Type B pancreatic cell (in vitro differentiated cells): ENCODE measurements at regions not wholly inside any gene's neighbourhood (a gene's known extent, or its start where the extent isn't known, plus 50 kb on each side); places are given as distances from the start of the nearest gene placed in this dataset.
"Not testable (repeated sequence)": the region's sequence is repeated elsewhere in the genome, so short reads cannot be mapped to it uniquely, and the experiment has no call there.

Source experiments
- DNase-seq: peaks from one replicate; pipeline ENCODE4 v3.0.0; 2021; ENCODE audit warnings: mixed read lengths; ENCODE audit not compliant: unreplicated experiment; ENCODE audit errors: extremely low spot score
- H3K27ac Mint-ChIP-seq: 2 replicates; pipeline ENCODE4 v1.8.0; 2021; ENCODE audit warnings: mild to moderate bottlenecking, mixed read lengths
- H3K27me3 Mint-ChIP-seq: 2 replicates; pipeline ENCODE4 v1.8.0; 2021; ENCODE audit warnings: mixed read lengths
- H3K36me3 Mint-ChIP-seq: 2 replicates; pipeline ENCODE4 v1.8.0; 2021; ENCODE audit warnings: mixed read lengths
- H3K4me1 Mint-ChIP-seq: one replicate; pipeline ENCODE4 v1.8.0; 2021; ENCODE audit warnings: mixed read lengths; ENCODE audit not compliant: unreplicated experiment
- H3K4me3 Mint-ChIP-seq: 2 replicates; pipeline ENCODE4 v1.8.0; 2021; ENCODE audit warnings: mild to moderate bottlenecking, mixed read lengths
- H3K9me3 Mint-ChIP-seq: 2 replicates; pipeline ENCODE4 v1.8.0; 2021; ENCODE audit warnings: mixed read lengths
- CTCF ChIP-seq: fragments of 200-600 bp; sonication (generic); conservative IDR thresholded peaks from 2 replicates; pipeline ENCODE4 v1.5.0; 2021; ENCODE audit warnings: antibody characterized with exemption, mild to moderate bottlenecking

- Mint-ChIP-seq H3K36me3 (no peaks in the 10 kb centered on the region), H3K27ac (no peak overlapping the region), H3K4me1 (no peaks in the 10 kb centered on the region), H3K27me3 (peaks cover 5% of the 10 kb centered on the region), H3K9me3 (peaks cover 12% of the 10 kb centered on the region), H3K4me3 (no peak overlapping the region)
- TF ChIP-seq CTCF: no peak
- no peak for DNase-seq
Observed at GRCh38 chr2:44063033-44063432, 67.2 kb upstream of the LRPPRC start.

GRCh38 chr2:44064281-44064680 lies 68.5 kb upstream of the LRPPRC start:
- not testable (repeated sequence) for H3K27me3 Mint-ChIP-seq, DNase-seq, H3K4me3 Mint-ChIP-seq, H3K36me3 Mint-ChIP-seq, H3K4me1 Mint-ChIP-seq, H3K27ac Mint-ChIP-seq
- H3K9me3 Mint-ChIP-seq: peaks cover 16% of the 10 kb centered on the region

GRCh38 chr2:44067012-44067790 lies 71.4 kb upstream of the LRPPRC start:
- not testable (repeated sequence) for H3K4me1 Mint-ChIP-seq, H3K36me3 Mint-ChIP-seq, DNase-seq, H3K27me3 Mint-ChIP-seq, H3K27ac Mint-ChIP-seq, H3K4me3 Mint-ChIP-seq
- peaks cover 10% of the 10 kb centered on the region for H3K9me3 Mint-ChIP-seq

- H3K4me3 Mint-ChIP-seq: not testable (repeated sequence)
Observed at GRCh38 chr2:44067791-44068181, 72.0 kb upstream of the LRPPRC start.

GRCh38 chr2:44071454-44072046 lies 75.8 kb upstream of the LRPPRC start:
- no peak for DNase-seq
- Mint-ChIP-seq H3K36me3 (no peaks in the 10 kb centered on the region), H3K9me3 (peaks cover 4% of the 10 kb centered on the region), H3K4me1 (no peaks in the 10 kb centered on the region), H3K4me3 (no peak overlapping the region), H3K27ac (no peak overlapping the region), H3K27me3 (no peaks in the 10 kb centered on the region)
- no peak for TF ChIP-seq CTCF

More at GRCh38 chr2:44067791-44068181, 72.0 kb upstream of the LRPPRC start:
- H3K27me3 Mint-ChIP-seq, DNase-seq, H3K9me3 Mint-ChIP-seq, H3K4me1 Mint-ChIP-seq, H3K27ac Mint-ChIP-seq, H3K36me3 Mint-ChIP-seq: not testable (repeated sequence)

- not testable (repeated sequence) for H3K9me3 Mint-ChIP-seq, H3K27me3 Mint-ChIP-seq
Observed at GRCh38 chr2:44073667-44074066, 77.9 kb upstream of the LRPPRC start.

GRCh38 chr2:44074795-44075194 lies 79.0 kb upstream of the LRPPRC start:
- H3K27ac Mint-ChIP-seq, H3K4me3 Mint-ChIP-seq, H3K4me1 Mint-ChIP-seq, H3K9me3 Mint-ChIP-seq, H3K36me3 Mint-ChIP-seq, DNase-seq, H3K27me3 Mint-ChIP-seq: not testable (repeated sequence)

More at GRCh38 chr2:44073667-44074066, 77.9 kb upstream of the LRPPRC start:
- not testable (repeated sequence) for H3K36me3 Mint-ChIP-seq, H3K27ac Mint-ChIP-seq, H3K4me3 Mint-ChIP-seq, DNase-seq, H3K4me1 Mint-ChIP-seq

GRCh38 chr2:44075541-44075940 lies 79.8 kb upstream of the LRPPRC start:
- no peak for TF ChIP-seq CTCF
- DNase-seq: no peak
- Mint-ChIP-seq H3K36me3 (no peaks in the 10 kb centered on the region), H3K4me3 (no peak overlapping the region), H3K4me1 (no peaks in the 10 kb centered on the region), H3K27me3 (no peaks in the 10 kb centered on the region), H3K27ac (no peak overlapping the region), H3K9me3 (no peaks in the 10 kb centered on the region)
